ENCODE measurements at regions not wholly inside any gene's neighbourhood (a gene's known extent, or its start where the extent isn't known, plus 50 kb on each side); places are given as distances from the start of the nearest gene placed in this dataset.

DNA sequence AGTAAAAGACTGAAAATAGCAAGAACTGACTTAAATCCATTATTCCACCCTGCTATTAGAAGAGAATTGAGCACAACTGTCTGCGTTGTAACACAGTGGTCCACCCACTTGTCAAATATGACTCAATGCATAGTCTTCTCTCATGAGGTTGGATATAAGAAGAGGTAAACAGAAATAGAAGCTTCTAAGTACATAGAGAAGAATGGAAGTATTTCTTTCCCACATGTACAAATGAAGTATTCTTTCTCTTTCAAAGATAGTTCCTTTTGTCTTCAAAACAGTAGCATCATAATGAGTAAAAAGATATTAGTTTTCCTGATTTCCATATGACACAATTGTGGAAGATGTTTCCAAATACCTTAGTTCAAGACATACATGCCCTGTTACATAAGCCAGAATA, 348.6 kb upstream of the CCDC54 start:
- TF ChIP-seq, protein P1, sequence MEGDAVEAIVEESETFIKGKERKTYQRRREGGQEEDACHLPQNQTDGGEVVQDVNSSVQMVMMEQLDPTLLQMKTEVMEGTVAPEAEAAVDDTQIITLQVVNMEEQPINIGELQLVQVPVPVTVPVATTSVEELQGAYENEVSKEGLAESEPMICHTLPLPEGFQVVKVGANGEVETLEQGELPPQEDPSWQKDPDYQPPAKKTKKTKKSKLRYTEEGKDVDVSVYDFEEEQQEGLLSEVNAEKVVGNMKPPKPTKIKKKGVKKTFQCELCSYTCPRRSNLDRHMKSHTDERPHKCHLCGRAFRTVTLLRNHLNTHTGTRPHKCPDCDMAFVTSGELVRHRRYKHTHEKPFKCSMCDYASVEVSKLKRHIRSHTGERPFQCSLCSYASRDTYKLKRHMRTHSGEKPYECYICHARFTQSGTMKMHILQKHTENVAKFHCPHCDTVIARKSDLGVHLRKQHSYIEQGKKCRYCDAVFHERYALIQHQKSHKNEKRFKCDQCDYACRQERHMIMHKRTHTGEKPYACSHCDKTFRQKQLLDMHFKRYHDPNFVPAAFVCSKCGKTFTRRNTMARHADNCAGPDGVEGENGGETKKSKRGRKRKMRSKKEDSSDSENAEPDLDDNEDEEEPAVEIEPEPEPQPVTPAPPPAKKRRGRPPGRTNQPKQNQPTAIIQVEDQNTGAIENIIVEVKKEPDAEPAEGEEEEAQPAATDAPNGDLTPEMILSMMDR (IDR thresholded peaks at IDR 0.05), result no peak
- no peak for TF ChIP-seq ZFX (IDR thresholded peaks at IDR 0.05; ENCODE audit: borderline replicate concordance)

All from 22Rv1 (cell line).